GM12878 (cell line): ENCODE measurements at regions not wholly inside any gene's neighbourhood (a gene's known extent, or its start where the extent isn't known, plus 50 kb on each side); places are given as distances from the start of the nearest gene placed in this dataset.

Source experiments
- ATAC-seq: fragments of 200-7000 bp; cut with Tn5 transposase; 3 replicates; pipeline ENCODE4 v1.9.1; 2020; ENCODE audit warnings: mild to moderate bottlenecking, moderate library complexity
- BruUV-seq: library from RNA; stranded (reverse); fragments of 400-500 nt; replicated peaks from 2 replicates; lab custom pipeline; 2021; lab: Mats Ljungman, UMichigan
- CTCF ChIA-PET: fragments of 300-600 bp; sonication (Branson Sonifier 250); formaldehyde crosslinking; extraction: SDS; loops from one replicate; lab custom pipeline; 2021; ENCODE audit warnings: inconsistent platforms; lab: Yijun Ruan, JAX
- POLR2A ChIA-PET: fragments of 350-600 bp; formaldehyde crosslinking; extraction: SDS; loops from one replicate; lab custom pipeline; 2021; ENCODE audit warnings: inconsistent platforms; lab: Charles Lee
- RAD21 ChIA-PET: fragments of 300-600 bp; sonication (Branson Sonifier 250); formaldehyde crosslinking; loops from one replicate; lab custom pipeline; 2023; ENCODE audit warnings: antibody characterized with exemption; ENCODE audit not compliant: unreplicated experiment; lab: Charles Lee
- SMC1A ChIA-PET: fragments of 300-600 bp; sonication (Branson Sonifier 250); formaldehyde crosslinking; loops from one replicate; lab custom pipeline; 2023; ENCODE audit not compliant: unreplicated experiment, uncharacterized antibody; lab: Charles Lee
- DNase-seq: peaks from one replicate; pipeline ENCODE4 v3.0.0-alpha.2; 2011; ENCODE audit warnings: low read depth, low spot score
- FAIRE-seq: peaks from 3 replicates; lab custom pipeline; 2011; peaks lifted over from hg19 to GRCh38; lab: Jason Lieb, UNC
- H2AFZ ChIP-seq: 2 replicates; pipeline ENCODE4 v1.6.0; 2011; ENCODE audit warnings: low read depth, low read length, control low read depth; ENCODE audit not compliant: control insufficient read depth
- H3K27ac ChIP-seq: 2 replicates; pipeline ENCODE4 v1.5.1; 2011; ENCODE audit warnings: control low read depth; ENCODE audit not compliant: control insufficient read depth, insufficient read depth
- H3K27me3 ChIP-seq, 2 experiments: replicated peaks in 1 of 2; 2 replicates each; pipeline versions ENCODE4 v1.6.0 to v1.6.1; 2011; ENCODE audit warnings: low read length in 1 of 2; ENCODE audit not compliant: control insufficient read depth in 2 of 2, insufficient read depth in 2 of 2
- H3K36me3 ChIP-seq, 2 experiments: 2 replicates each; pipeline ENCODE4 v1.5.1; 2011; ENCODE audit warnings: low read length in 1 of 2; ENCODE audit not compliant: control insufficient read depth in 2 of 2, insufficient read depth in 2 of 2
- H3K4me1 ChIP-seq: 2 replicates; pipeline ENCODE4 v1.6.1; 2011; ENCODE audit warnings: mild to moderate bottlenecking, low read length, moderate library complexity, mixed read lengths; ENCODE audit not compliant: control insufficient read depth, insufficient read depth
- H3K4me2 ChIP-seq: 2 replicates; pipeline ENCODE4 v1.6.0; 2011; ENCODE audit warnings: control low read depth; ENCODE audit not compliant: control insufficient read depth, insufficient read depth
- H3K4me3 ChIP-seq: fragments of 200-600 bp; sonication (generic); 2 replicates; pipeline ENCODE4 v1.5.1; 2016
- H3K79me2 ChIP-seq: 2 replicates; pipeline ENCODE4 v1.6.0; 2011; ENCODE audit warnings: low read length; ENCODE audit not compliant: control insufficient read depth, insufficient read depth
- H3K9ac ChIP-seq: 2 replicates; pipeline ENCODE4 v1.8.0; 2011; ENCODE audit warnings: low read length, control low read depth, mixed read lengths; ENCODE audit not compliant: control insufficient read depth, insufficient read depth
- H3K9me3 ChIP-seq: replicated peaks from 3 replicates; pipeline ENCODE4 v1.5.1; 2011; ENCODE audit warnings: mild to moderate bottlenecking, low read length; ENCODE audit not compliant: control insufficient read depth, insufficient read depth
- H4K20me1 ChIP-seq: 2 replicates; pipeline ENCODE4 v1.6.0; 2011; ENCODE audit not compliant: control insufficient read depth, insufficient read depth
- CREM ChIP-seq: IDR thresholded peaks from 2 replicates; pipeline ENCODE4 v1.6.1; 2014; ENCODE audit warnings: antibody characterized with exemption, low read depth
- DPF2 ChIP-seq: fragments of 450-650 bp; IDR thresholded peaks from 2 replicates; pipeline ENCODE4 v1.6.1; 2017; ENCODE audit warnings: mild to moderate bottlenecking
- E2F8 ChIP-seq: fragments of 450-650 bp; IDR thresholded peaks from 2 replicates; pipeline ENCODE4 v1.6.1; 2018; ENCODE audit warnings: mild to moderate bottlenecking, low read depth, moderate library complexity; ENCODE audit not compliant: partially characterized antibody
- HCFC1 ChIP-seq: fragments of 150-350 bp; IDR thresholded peaks from 2 replicates; pipeline ENCODE4 v1.6.1; 2014; ENCODE audit warnings: low read length
- JUND ChIP-seq: IDR thresholded peaks from 2 replicates; pipeline ENCODE4 v1.6.1; 2012; ENCODE audit warnings: low read depth, mild to moderate bottlenecking, low read length, improper control_type of control experiment, moderate library complexity
- NBN ChIP-seq: fragments of 450-650 bp; IDR thresholded peaks from 2 replicates; pipeline ENCODE4 v1.6.1; 2016
- POLR2A ChIP-seq: IDR thresholded peaks from 2 replicates; pipeline ENCODE4 v1.6.1; 2011; ENCODE audit warnings: low read depth, mild to moderate bottlenecking, low read length
- RB1 ChIP-seq: fragments of 450-650 bp; formaldehyde crosslinking; IDR thresholded peaks from 2 replicates; pipeline ENCODE4 v1.6.1; 2017; ENCODE audit warnings: mild to moderate bottlenecking, borderline replicate concordance
- SIX5 ChIP-seq: IDR thresholded peaks from 2 replicates; pipeline ENCODE4 v1.6.1; 2011; ENCODE audit warnings: mild to moderate bottlenecking, low read depth, low read length, moderate library complexity; ENCODE audit not compliant: severe bottlenecking
- SKIL ChIP-seq: fragments of 450-650 bp; IDR thresholded peaks from 2 replicates; pipeline ENCODE4 v1.6.1; 2017; ENCODE audit warnings: mild to moderate bottlenecking, low read depth, inconsistent platforms; ENCODE audit not compliant: poor library complexity, severe bottlenecking
- ZNF207 ChIP-seq: fragments of 450-650 bp; IDR thresholded peaks from 2 replicates; pipeline ENCODE4 v1.6.1; 2014; ENCODE audit warnings: antibody characterized with exemption, mild to moderate bottlenecking, borderline replicate concordance
- ZNF592 ChIP-seq: fragments of 450-650 bp; IDR thresholded peaks from 2 replicates; pipeline ENCODE4 v1.6.1; 2017; ENCODE audit warnings: mild to moderate bottlenecking, moderate library complexity
- ZNF687 ChIP-seq: fragments of 450-650 bp; IDR thresholded peaks from 2 replicates; pipeline ENCODE4 v1.6.1; 2017; ENCODE audit warnings: mild to moderate bottlenecking, moderate library complexity
- WGBS: methylation state at CpG from one replicate; pipeline ENCODE4 v1.1.6; 2016; ENCODE audit warnings: low lambda C conversion rate; ENCODE audit not compliant: insufficient replicate concordance, insufficient coverage; ENCODE audit errors: missing lambda C conversion rate; 5-methylcytosine and 5-hydroxymethylcytosine counted together
- in situ Hi-C: fragments of 300-500 bp; cut with MboI; formaldehyde crosslinking; loops from 9 replicates; pipeline ENCODE4 v1.14.3; 2018; ENCODE audit warnings: mixed read lengths
- intact Hi-C: fragments of 100-400 bp; cut with micrococcal nuclease; formaldehyde crosslinking; loops from one replicate; pipeline ENCODE4 v1.14.2; 2022; ENCODE audit not compliant: unreplicated experiment

- BruUV-seq, result no TSS peak
- 0% methylated on average over 1 of the region's 1 CpG for WGBS
- intact Hi-C loops, result no loop called here
- TF ChIP-seq ZNF592 (no peak), POLR2A (no peak), RB1 (no peak), SIX5 (no peak), E2F8 (no peak), CREM (no peak), NBN (no peak), SKIL (no peak), DPF2 (no peak), ZNF207 (no peak), ZNF687 (no peak), HCFC1 (no peak), JUND (no peak)
Observed at GRCh38 chr18:47399475-47399874, 148.0 kb upstream of the SKOR2 start.

More at GRCh38 chr18:47399475-47399874, 148.0 kb upstream of the SKOR2 start:
- Histone ChIP-seq H2AFZ (no peak overlapping the region), H3K9me3 (no peaks in the 10 kb centered on the region; the same call in 2 of the 3 replicates), H3K36me3 (no peaks in the 10 kb centered on the region), H3K4me1 (no peaks in the 10 kb centered on the region), H3K27ac (no peak overlapping the region), H3K4me3 (no peak overlapping the region), H3K27me3 (no peaks in the 10 kb centered on the region), H3K4me2 (no peak overlapping the region), H3K9ac (no peak overlapping the region), H4K20me1 (no peaks in the 10 kb centered on the region; the same call in 1 of the 2 replicates), H3K79me2 (no peaks in the 10 kb centered on the region)
- in situ Hi-C loops, result loop anchor here (5.0 kb wide), 1 partner anchor 343 kb away; no protein-coding TSS in a partner anchor
- SMC1A ChIA-PET, result no interaction called here
- CTCF ChIA-PET, result no interaction called here
- RAD21 ChIA-PET, result no interaction called here
- FAIRE-seq (no peak), ATAC-seq (no peak), DNase-seq (no peak)
- POLR2A ChIA-PET, result no interaction called here
